Kidney epithelial cell (primary cell): ENCODE measurements at regions not wholly inside any gene's neighbourhood (a gene's known extent, or its start where the extent isn't known, plus 50 kb on each side); places are given as distances from the start of the nearest gene placed in this dataset.

Source experiments
- DNase-seq: peaks from one replicate; pipeline ENCODE4 v3.0.0-alpha.2; 2010; ENCODE audit warnings: low read depth
- H3K27me3 ChIP-seq: 2 replicates; pipeline ENCODE4 v1.6.0; 2011; ENCODE audit warnings: low read length; ENCODE audit not compliant: control insufficient read depth, insufficient read depth
- H3K36me3 ChIP-seq: 2 replicates; pipeline ENCODE4 v1.5.1; 2011; ENCODE audit warnings: low read length; ENCODE audit not compliant: control insufficient read depth, insufficient read depth
- H3K4me3 ChIP-seq: 2 replicates; pipeline ENCODE4 v1.5.1; 2011; ENCODE audit warnings: low read depth, mild to moderate bottlenecking, control low read depth, low read length
- TF ChIP-seq, protein P1 (sequence below): IDR thresholded peaks from 2 replicates; pipeline ENCODE4 v1.5.1; 2011; ENCODE audit warnings: mild to moderate bottlenecking, moderate library complexity, low read length, control low read depth, inconsistent platforms; ENCODE audit not compliant: insufficient read depth, poor library complexity, severe bottlenecking

DNA sequence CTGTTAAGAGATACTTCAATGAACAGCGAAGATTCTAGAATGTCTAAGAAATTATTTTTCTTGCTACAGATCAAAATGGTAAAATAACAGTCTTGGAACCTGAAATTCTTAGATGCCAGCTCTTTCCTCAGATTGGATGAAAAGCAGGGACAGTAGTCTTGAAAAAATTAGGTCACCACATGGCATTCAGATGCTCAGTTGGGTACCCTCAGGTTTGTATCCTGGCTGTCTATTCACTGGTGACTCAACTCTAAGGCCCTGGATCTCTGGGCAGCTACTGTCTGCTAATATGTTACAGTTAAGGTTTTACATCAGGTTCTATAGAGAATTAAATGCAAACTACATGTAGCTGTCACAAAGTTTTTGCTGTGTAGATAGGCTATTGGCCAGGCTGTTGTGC is 528.9 kb upstream of the ADAMTS5 start:
- no peak for DNase-seq
- H3K36me3 ChIP-seq, result no peaks in the 10 kb centered on the region
- H3K27me3 ChIP-seq, result no peaks in the 10 kb centered on the region

DNA sequence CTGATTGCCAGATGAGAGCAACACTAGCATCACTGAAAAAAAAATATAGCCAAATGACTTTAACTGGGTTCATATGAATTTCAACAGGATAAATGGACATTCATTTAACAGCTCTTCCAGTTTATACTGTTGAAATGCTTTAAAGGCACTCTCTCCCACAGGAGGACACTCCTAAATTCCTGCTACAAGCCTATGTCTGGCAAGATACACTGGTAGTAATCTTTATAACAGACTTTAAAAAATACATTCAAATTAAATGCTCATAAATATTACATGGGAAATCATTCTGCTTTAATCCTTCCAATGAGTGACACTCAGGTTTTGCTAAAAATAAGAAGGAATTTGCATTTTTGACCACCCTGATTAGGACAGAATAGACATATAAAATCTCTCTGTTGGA is 526.7 kb upstream of the ADAMTS5 start:
- H3K27me3 ChIP-seq, result no peaks in the 10 kb centered on the region
- TF ChIP-seq, protein P1, sequence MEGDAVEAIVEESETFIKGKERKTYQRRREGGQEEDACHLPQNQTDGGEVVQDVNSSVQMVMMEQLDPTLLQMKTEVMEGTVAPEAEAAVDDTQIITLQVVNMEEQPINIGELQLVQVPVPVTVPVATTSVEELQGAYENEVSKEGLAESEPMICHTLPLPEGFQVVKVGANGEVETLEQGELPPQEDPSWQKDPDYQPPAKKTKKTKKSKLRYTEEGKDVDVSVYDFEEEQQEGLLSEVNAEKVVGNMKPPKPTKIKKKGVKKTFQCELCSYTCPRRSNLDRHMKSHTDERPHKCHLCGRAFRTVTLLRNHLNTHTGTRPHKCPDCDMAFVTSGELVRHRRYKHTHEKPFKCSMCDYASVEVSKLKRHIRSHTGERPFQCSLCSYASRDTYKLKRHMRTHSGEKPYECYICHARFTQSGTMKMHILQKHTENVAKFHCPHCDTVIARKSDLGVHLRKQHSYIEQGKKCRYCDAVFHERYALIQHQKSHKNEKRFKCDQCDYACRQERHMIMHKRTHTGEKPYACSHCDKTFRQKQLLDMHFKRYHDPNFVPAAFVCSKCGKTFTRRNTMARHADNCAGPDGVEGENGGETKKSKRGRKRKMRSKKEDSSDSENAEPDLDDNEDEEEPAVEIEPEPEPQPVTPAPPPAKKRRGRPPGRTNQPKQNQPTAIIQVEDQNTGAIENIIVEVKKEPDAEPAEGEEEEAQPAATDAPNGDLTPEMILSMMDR, result no peak
- DNase-seq, result no peak
- H3K4me3 ChIP-seq, result no peak overlapping the region
- H3K36me3 ChIP-seq, result no peaks in the 10 kb centered on the region

More for the DNA sequence above, 528.9 kb upstream of the ADAMTS5 start:
- no peak overlapping the region for H3K4me3 ChIP-seq
- TF ChIP-seq, protein P1, result no peak

DNA sequence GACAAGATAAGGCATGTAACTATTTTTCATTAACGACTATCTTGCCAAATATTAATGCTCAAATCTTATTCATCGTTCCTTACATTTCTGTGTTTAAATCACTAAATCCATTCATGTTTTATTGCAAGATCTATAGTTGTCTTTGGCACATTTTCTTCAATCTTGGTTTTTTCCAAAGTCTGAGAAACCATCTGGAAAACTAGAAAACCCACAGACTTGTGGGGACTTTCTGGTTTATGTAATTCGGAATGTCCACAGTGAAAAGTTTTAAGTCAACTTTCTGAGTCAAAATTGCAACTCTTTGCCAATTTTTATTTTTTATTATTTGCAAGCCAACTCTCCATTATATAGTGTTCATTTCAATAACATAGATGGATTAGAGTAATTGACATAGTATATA is 520.8 kb upstream of the ADAMTS5 start:
- no peaks in the 10 kb centered on the region for H3K27me3 ChIP-seq
- TF ChIP-seq, protein P1, result no peak
- no peak for DNase-seq
- H3K4me3 ChIP-seq, result no peak overlapping the region
- no peaks in the 10 kb centered on the region for H3K36me3 ChIP-seq

DNA sequence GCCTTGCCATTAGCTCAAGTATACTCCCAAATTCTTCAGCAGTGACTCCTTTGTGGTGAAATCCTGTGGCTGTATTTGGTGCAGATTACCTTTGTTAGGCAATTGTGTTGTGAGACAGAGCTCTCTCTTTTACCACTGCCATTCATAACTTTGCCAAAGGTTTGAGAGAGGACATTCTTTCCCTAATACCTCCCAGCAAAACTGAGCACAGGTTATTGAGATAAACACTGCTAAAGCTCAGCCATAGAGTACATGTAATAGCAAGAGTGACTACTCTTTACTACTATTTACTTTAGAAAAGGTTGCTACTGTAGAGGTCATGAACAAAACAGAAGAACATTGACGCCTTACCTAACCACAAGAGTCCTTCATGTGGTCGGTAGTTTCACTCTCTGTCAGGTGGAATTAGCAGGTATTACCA is 514.0 kb upstream of the ADAMTS5 start:
- Histone ChIP-seq H3K27me3 (no peaks in the 10 kb centered on the region), H3K36me3 (no peaks in the 10 kb centered on the region), H3K4me3 (no peak overlapping the region)
- TF ChIP-seq, protein P1, result no peak
- peak; percentile 18 for DNase-seq

DNA sequence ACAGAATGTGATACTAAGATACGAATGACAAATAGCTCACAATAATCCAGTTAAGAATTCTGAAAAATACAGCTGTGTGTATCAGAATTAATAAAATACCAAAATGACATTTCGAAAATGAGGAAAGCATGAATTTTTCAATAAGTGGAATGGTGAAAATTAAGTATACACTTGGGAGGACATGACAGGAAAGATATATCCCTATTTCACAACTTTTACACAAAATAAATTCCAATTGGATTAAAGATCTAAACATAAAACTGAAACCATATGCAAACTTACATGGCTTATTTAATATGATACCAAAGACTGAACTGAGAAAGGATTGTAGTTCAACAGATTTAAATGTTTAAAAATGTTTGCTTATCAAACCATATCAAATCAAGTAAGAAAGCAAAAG is 510.4 kb upstream of the ADAMTS5 start:
- TF ChIP-seq, protein P1, result no peak
- no peaks in the 10 kb centered on the region for H3K27me3 ChIP-seq
- DNase-seq, result no peak
- no peak overlapping the region for H3K4me3 ChIP-seq
- no peaks in the 10 kb centered on the region for H3K36me3 ChIP-seq

DNA sequence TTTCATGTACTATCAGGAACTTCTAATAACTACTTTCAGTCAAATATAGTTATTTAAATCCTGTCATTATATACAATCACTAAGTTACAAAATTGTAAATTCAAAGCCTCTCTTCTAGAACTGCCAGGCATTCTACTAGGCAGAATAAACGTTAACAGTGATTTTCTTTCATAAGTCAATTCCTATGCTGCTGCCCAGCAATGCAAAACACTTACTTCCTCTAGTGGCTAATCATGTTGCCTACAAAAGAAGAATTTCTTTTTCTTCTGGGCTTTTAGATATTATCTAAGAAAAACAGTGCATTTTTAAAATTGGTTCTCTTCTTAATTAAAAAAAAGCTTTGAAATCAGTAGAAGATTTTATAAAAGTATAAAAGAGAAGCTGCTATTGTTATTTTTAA is 509.8 kb upstream of the ADAMTS5 start:
- H3K27me3 ChIP-seq, result no peaks in the 10 kb centered on the region
- TF ChIP-seq, protein P1, result peak; percentile 52
- no peaks in the 10 kb centered on the region for H3K36me3 ChIP-seq
- peak; percentile 2 for DNase-seq
- no peak overlapping the region for H3K4me3 ChIP-seq
